Transverse colon (tissue), 4 donors: ENCODE measurements at regions not wholly inside any gene's neighbourhood (a gene's known extent, or its start where the extent isn't known, plus 50 kb on each side); places are given as distances from the start of the nearest gene placed in this dataset.

ENCODE experiments used
- EP300 ChIP-seq: sonication (generic); formaldehyde crosslinking; IDR thresholded peaks from one replicate; pipeline ENCODE4 v1.6.1; 2017; ENCODE audit warnings: antibody characterized with exemption, low read depth
- POLR2A ChIP-seq: fragments of 450-650 bp; IDR thresholded peaks from one replicate; pipeline ENCODE4 v1.6.1; 2016; ENCODE audit warnings: antibody characterized with exemption, mild to moderate bottlenecking, moderate library complexity
- POLR2AphosphoS5 ChIP-seq, 3 donors: sonication (generic); formaldehyde crosslinking; IDR thresholded peaks; one replicate each; pipeline ENCODE4 v1.6.1; 2016; ENCODE audit warnings: antibody characterized with exemption in 3 of 3
- TF ChIP-seq, protein P1 (sequence below), 5 experiments: fragments of 200-600 bp in 3 of 5; fragments of 450-650 bp in 2 of 5; sonication (generic) in 3 of 5; IDR thresholded peaks; 1 replicate in 2 of 5; 2 replicates in 3 of 5; pipeline ENCODE4 v1.5.1; 2016 to 2017; ENCODE audit warnings: antibody characterized with exemption in 5 of 5, inconsistent platforms in 3 of 5, mild to moderate bottlenecking in 2 of 5, moderate library complexity in 1 of 5

GRCh38 chr5:143671674-143672569 is 140.0 kb upstream of the HMHB1 start:
- TF ChIP-seq, protein P1, sequence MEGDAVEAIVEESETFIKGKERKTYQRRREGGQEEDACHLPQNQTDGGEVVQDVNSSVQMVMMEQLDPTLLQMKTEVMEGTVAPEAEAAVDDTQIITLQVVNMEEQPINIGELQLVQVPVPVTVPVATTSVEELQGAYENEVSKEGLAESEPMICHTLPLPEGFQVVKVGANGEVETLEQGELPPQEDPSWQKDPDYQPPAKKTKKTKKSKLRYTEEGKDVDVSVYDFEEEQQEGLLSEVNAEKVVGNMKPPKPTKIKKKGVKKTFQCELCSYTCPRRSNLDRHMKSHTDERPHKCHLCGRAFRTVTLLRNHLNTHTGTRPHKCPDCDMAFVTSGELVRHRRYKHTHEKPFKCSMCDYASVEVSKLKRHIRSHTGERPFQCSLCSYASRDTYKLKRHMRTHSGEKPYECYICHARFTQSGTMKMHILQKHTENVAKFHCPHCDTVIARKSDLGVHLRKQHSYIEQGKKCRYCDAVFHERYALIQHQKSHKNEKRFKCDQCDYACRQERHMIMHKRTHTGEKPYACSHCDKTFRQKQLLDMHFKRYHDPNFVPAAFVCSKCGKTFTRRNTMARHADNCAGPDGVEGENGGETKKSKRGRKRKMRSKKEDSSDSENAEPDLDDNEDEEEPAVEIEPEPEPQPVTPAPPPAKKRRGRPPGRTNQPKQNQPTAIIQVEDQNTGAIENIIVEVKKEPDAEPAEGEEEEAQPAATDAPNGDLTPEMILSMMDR (IDR thresholded peaks at IDR 0.05) = no peak
- TF ChIP-seq POLR2A = no peak
- TF ChIP-seq POLR2AphosphoS5 (IDR thresholded peaks at IDR 0.05) = no peak
- no peak for TF ChIP-seq EP300
